RPMI7951 (cell line): ENCODE measurements at regions not wholly inside any gene's neighbourhood (a gene's known extent, or its start where the extent isn't known, plus 50 kb on each side); places are given as distances from the start of the nearest gene placed in this dataset.

ENCODE experiments used
- DNase-seq: peaks from one replicate; pipeline ENCODE4 v3.0.0-alpha.2; 2012; ENCODE audit warnings: low read depth

GRCh38 chr3:171956181-171956683 is 83.1 kb upstream of the FNDC3B start:
- DNase-seq = peak; percentile 11

GRCh38 chr3:171956705-171957104 is 82.7 kb upstream of the FNDC3B start:
- DNase-seq = no peak

- no peak for DNase-seq
Measured at GRCh38 chr3:171959532-171960089, 79.8 kb upstream of the FNDC3B start.

- no peak for DNase-seq
Measured at GRCh38 chr3:171960159-171960558, 79.2 kb upstream of the FNDC3B start.

- no peak for DNase-seq
Measured at GRCh38 chr3:171962137-171962720, 77.1 kb upstream of the FNDC3B start.

GRCh38 chr3:171963546-171963945 is 75.8 kb upstream of the FNDC3B start:
- no peak for DNase-seq

- no peak for DNase-seq
Measured at GRCh38 chr3:171965067-171965712, 74.2 kb upstream of the FNDC3B start.

- DNase-seq = peak; percentile 16
Measured at GRCh38 chr3:171966533-171967136, 72.7 kb upstream of the FNDC3B start.

- peak; percentile 87 for DNase-seq
Measured at GRCh38 chr3:171967137-171967783, 72.1 kb upstream of the FNDC3B start.

- peak; percentile 76 for DNase-seq
Measured at GRCh38 chr3:171967932-171968678, 71.3 kb upstream of the FNDC3B start.

GRCh38 chr3:171970301-171970788 is 69.0 kb upstream of the FNDC3B start:
- no peak for DNase-seq

GRCh38 chr3:171971919-171972514 is 67.4 kb upstream of the FNDC3B start:
- no peak for DNase-seq

- no peak for DNase-seq
Measured at GRCh38 chr3:171972871-171973348, 66.5 kb upstream of the FNDC3B start.

GRCh38 chr3:171974986-171975837 is 64.2 kb upstream of the FNDC3B start:
- no peak for DNase-seq

GRCh38 chr3:171976526-171976925 is 62.9 kb upstream of the FNDC3B start:
- DNase-seq = peak; percentile 40

GRCh38 chr3:171977441-171977840 is 61.9 kb upstream of the FNDC3B start:
- DNase-seq = no peak

- no peak for DNase-seq
Measured at GRCh38 chr3:171977860-171978259, 61.5 kb upstream of the FNDC3B start.

- DNase-seq = no peak
Measured at GRCh38 chr3:171978390-171978789, 61.0 kb upstream of the FNDC3B start.

GRCh38 chr3:171979081-171979480 is 60.3 kb upstream of the FNDC3B start:
- DNase-seq = no peak
